Fibroblast of lung (primary cell): ENCODE measurements at regions not wholly inside any gene's neighbourhood (a gene's known extent, or its start where the extent isn't known, plus 50 kb on each side); places are given as distances from the start of the nearest gene placed in this dataset.

Source experiments
- CTCF ChIP-seq, 2 donors: IDR thresholded peaks in 1 of 2; conservative IDR thresholded peaks in 1 of 2; 1 replicate in 1 of 2; 2 replicates in 1 of 2; pipeline ENCODE4 v1.5.1; 2011 to 2012; ENCODE audit warnings: low read length in 2 of 2, control low read depth in 1 of 2, inconsistent platforms in 1 of 2, low read depth in 1 of 2, mild to moderate bottlenecking in 1 of 2
- EZH2 ChIP-seq: IDR thresholded peaks from 2 replicates; pipeline ENCODE4 v1.5.1; 2012; ENCODE audit warnings: low read length, control low read depth, mild to moderate bottlenecking; ENCODE audit errors: missing control alignments

DNA sequence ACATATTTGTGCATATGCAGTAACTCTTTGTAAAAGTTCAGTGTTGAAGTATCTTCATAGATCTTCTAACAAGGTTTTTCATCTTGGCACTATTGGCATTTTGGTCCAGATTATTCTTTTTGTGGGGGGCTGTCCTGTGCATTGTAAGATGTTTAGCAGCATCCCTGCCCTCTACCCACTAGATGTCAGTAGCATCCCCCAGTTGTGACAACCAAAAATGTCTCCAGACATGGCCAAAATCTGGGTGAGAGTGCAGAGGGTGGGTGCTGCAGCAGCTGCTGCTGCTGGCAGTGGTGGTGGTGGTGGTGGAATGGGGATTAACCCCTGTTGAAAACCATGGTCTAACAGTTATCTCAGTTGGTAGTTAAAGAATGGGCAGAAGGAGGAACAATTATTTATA is 370.0 kb downstream of the GPAT3 start:
- TF ChIP-seq EZH2 (no peak), CTCF (conservative IDR thresholded peaks at IDR 0.05 in 1 of 2, IDR thresholded peaks at IDR 0.05 in 1 of 2; ENCODE audit: low read depth in 1 of 2, low read length in 2 of 2) (no peak)
